Parathyroid adenoma (tissue), 2 donors: ENCODE measurements at regions not wholly inside any gene's neighbourhood (a gene's known extent, or its start where the extent isn't known, plus 50 kb on each side); places are given as distances from the start of the nearest gene placed in this dataset.

ENCODE experiments used
- H2AFZ ChIP-seq: fragments of 300-600 bp; sonication (generic); one replicate; pipeline ENCODE4 v1.7.0; 2017; ENCODE audit warnings: antibody characterized with exemption, mild to moderate bottlenecking
- H3K27ac ChIP-seq: fragments of 300-600 bp; sonication (generic); one replicate; pipeline ENCODE4 v1.7.0; 2017
- H3K27me3 ChIP-seq: fragments of 300-600 bp; sonication (generic); one replicate; pipeline ENCODE4 v1.7.0; 2017; ENCODE audit warnings: low read length; ENCODE audit not compliant: control insufficient read depth, insufficient read depth
- H3K36me3 ChIP-seq: fragments of 300-600 bp; sonication (generic); one replicate; pipeline ENCODE4 v1.7.0; 2017; ENCODE audit warnings: low read length; ENCODE audit not compliant: control insufficient read depth, insufficient read depth
- H3K4me1 ChIP-seq: fragments of 300-600 bp; sonication (generic); one replicate; pipeline ENCODE4 v1.7.0; 2017; ENCODE audit warnings: control low read depth
- H3K4me2 ChIP-seq: fragments of 300-600 bp; sonication (generic); one replicate; pipeline ENCODE4 v1.7.0; 2017; ENCODE audit warnings: low read length
- H3K4me3 ChIP-seq: fragments of 300-600 bp; sonication (generic); one replicate; pipeline ENCODE4 v1.7.0; 2017; ENCODE audit warnings: low read depth, low read length
- H3K79me2 ChIP-seq: fragments of 300-600 bp; sonication (generic); one replicate; pipeline ENCODE4 v1.7.0; 2017; ENCODE audit warnings: control low read depth
- H3K9ac ChIP-seq: fragments of 300-600 bp; sonication (generic); one replicate; pipeline ENCODE4 v1.7.0; 2017; ENCODE audit warnings: mild to moderate bottlenecking
- H3K9me3 ChIP-seq: fragments of 300-600 bp; sonication (generic); one replicate; pipeline ENCODE4 v1.7.0; 2017; ENCODE audit warnings: low read length; ENCODE audit not compliant: control insufficient read depth
- TF ChIP-seq, protein P1 (sequence below): fragments of 300-600 bp; sonication (generic); IDR thresholded peaks from one replicate; pipeline ENCODE4 v1.7.0; 2017; ENCODE audit warnings: antibody characterized with exemption, mild to moderate bottlenecking
- donor health status: primary hyperparathyroidism.

DNA sequence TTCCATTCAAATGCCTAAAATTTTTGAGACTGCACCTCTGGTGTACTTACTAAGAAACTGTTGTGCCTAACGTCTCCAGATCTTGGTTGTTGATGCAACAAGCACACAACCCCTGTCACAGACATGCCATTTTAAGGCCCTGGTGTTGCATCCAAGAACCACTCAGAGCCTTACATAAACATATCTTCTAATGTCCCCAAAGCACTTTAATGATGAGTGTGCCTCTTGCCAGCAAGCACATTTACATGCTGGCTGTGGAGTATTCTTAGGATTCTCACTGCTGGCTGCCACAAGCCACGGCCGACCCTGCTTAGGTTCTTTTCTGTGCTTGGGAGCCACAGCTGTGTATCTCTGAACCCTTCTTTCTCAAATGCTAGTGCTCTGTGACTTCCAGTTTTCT, 201.4 kb downstream of the ADAMTS15 start:
- Histone ChIP-seq H3K27ac (no peak overlapping the region), H3K79me2 (no peaks in the 10 kb centered on the region), H3K27me3 (no peaks in the 10 kb centered on the region), H3K4me1 (peaks cover 32% of the 10 kb centered on the region), H3K4me3 (no peak overlapping the region), H2AFZ (no peak overlapping the region), H3K36me3 (no peaks in the 10 kb centered on the region), H3K9ac (no peak overlapping the region), H3K9me3 (no peaks in the 10 kb centered on the region), H3K4me2 (no peak overlapping the region)
- TF ChIP-seq, protein P1, sequence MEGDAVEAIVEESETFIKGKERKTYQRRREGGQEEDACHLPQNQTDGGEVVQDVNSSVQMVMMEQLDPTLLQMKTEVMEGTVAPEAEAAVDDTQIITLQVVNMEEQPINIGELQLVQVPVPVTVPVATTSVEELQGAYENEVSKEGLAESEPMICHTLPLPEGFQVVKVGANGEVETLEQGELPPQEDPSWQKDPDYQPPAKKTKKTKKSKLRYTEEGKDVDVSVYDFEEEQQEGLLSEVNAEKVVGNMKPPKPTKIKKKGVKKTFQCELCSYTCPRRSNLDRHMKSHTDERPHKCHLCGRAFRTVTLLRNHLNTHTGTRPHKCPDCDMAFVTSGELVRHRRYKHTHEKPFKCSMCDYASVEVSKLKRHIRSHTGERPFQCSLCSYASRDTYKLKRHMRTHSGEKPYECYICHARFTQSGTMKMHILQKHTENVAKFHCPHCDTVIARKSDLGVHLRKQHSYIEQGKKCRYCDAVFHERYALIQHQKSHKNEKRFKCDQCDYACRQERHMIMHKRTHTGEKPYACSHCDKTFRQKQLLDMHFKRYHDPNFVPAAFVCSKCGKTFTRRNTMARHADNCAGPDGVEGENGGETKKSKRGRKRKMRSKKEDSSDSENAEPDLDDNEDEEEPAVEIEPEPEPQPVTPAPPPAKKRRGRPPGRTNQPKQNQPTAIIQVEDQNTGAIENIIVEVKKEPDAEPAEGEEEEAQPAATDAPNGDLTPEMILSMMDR: no peak

- no peak overlapping the region for H3K27ac ChIP-seq
- H3K4me3 ChIP-seq: no peak overlapping the region
- H3K4me1 ChIP-seq: peaks cover 28% of the 10 kb centered on the region
- H3K36me3 ChIP-seq: no peaks in the 10 kb centered on the region
- H3K9me3 ChIP-seq: no peaks in the 10 kb centered on the region
- no peaks in the 10 kb centered on the region for H3K79me2 ChIP-seq
- no peak overlapping the region for H3K4me2 ChIP-seq
- TF ChIP-seq, protein P1: no peak
- no peak overlapping the region for H2AFZ ChIP-seq
- H3K27me3 ChIP-seq: no peaks in the 10 kb centered on the region
- no peak overlapping the region for H3K9ac ChIP-seq
Observed at GRCh38 chr11:130650456-130651030, 202.1 kb downstream of the ADAMTS15 start.

GRCh38 chr11:130651066-130651855, 202.8 kb downstream of the ADAMTS15 start:
- Histone ChIP-seq H3K4me2 (no peak overlapping the region), H3K27me3 (no peaks in the 10 kb centered on the region), H3K9ac (no peak overlapping the region), H3K9me3 (no peaks in the 10 kb centered on the region), H3K27ac (no peak overlapping the region), H3K79me2 (no peaks in the 10 kb centered on the region), H2AFZ (no peak overlapping the region), H3K4me3 (no peak overlapping the region), H3K4me1 (peaks cover 21% of the 10 kb centered on the region), H3K36me3 (no peaks in the 10 kb centered on the region)
- TF ChIP-seq, protein P1: no peak

DNA sequence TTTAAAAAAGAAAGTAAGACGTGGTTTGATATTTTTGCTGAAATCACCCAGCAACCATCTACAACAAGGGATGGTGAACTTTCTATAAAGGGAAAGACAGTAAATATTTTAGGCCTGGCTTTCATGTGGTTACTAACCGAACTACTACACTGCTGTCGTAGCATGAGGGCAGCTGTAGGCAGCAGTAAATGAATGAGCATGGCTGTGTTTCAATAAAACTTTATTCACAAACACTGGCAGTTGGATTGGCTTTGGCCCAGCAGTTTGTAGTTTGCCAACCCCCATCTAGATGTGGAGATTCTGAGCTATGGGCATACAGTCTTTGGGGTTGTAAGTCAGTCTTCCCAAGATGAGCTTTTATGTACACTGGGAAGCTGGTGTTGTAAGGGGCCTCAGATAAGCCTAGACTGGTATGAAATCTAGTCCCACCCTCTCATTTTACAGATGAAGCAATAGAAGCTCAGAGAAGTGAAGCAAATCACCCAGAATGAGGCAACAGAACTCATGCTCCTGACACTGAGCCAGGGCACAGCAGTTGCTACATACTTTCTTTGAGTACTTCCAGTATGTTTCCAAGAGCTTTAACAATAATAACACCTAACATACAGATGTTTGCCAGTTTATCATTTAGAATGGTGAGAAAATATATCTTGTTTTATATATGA, 204.4 kb downstream of the ADAMTS15 start:
- H3K9me3 ChIP-seq: no peaks in the 10 kb centered on the region
- H3K4me3 ChIP-seq: no peak overlapping the region
- no peaks in the 10 kb centered on the region for H3K79me2 ChIP-seq
- no peak overlapping the region for H3K4me2 ChIP-seq
- no peak overlapping the region for H3K27ac ChIP-seq
- H3K36me3 ChIP-seq: no peaks in the 10 kb centered on the region
- no peak overlapping the region for H2AFZ ChIP-seq
- H3K27me3 ChIP-seq: no peaks in the 10 kb centered on the region
- no peak overlapping the region for H3K9ac ChIP-seq
- peaks cover 14% of the 10 kb centered on the region for H3K4me1 ChIP-seq
- TF ChIP-seq, protein P1: no peak
